GM12872 (cell line): ENCODE measurements at regions not wholly inside any gene's neighbourhood (a gene's known extent, or its start where the extent isn't known, plus 50 kb on each side); places are given as distances from the start of the nearest gene placed in this dataset.

Experiments used
- TF ChIP-seq, protein P1 (sequence below): IDR thresholded peaks from 3 replicates; pipeline ENCODE4 v1.5.1; 2011; ENCODE audit warnings: low read depth, mild to moderate bottlenecking, low read length, moderate library complexity; ENCODE audit not compliant: insufficient read depth

- TF ChIP-seq, protein P1, sequence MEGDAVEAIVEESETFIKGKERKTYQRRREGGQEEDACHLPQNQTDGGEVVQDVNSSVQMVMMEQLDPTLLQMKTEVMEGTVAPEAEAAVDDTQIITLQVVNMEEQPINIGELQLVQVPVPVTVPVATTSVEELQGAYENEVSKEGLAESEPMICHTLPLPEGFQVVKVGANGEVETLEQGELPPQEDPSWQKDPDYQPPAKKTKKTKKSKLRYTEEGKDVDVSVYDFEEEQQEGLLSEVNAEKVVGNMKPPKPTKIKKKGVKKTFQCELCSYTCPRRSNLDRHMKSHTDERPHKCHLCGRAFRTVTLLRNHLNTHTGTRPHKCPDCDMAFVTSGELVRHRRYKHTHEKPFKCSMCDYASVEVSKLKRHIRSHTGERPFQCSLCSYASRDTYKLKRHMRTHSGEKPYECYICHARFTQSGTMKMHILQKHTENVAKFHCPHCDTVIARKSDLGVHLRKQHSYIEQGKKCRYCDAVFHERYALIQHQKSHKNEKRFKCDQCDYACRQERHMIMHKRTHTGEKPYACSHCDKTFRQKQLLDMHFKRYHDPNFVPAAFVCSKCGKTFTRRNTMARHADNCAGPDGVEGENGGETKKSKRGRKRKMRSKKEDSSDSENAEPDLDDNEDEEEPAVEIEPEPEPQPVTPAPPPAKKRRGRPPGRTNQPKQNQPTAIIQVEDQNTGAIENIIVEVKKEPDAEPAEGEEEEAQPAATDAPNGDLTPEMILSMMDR, result no peak
Observed at GRCh38 chr7:22655781-22656180, 71.2 kb upstream of the IL6 start.

DNA sequence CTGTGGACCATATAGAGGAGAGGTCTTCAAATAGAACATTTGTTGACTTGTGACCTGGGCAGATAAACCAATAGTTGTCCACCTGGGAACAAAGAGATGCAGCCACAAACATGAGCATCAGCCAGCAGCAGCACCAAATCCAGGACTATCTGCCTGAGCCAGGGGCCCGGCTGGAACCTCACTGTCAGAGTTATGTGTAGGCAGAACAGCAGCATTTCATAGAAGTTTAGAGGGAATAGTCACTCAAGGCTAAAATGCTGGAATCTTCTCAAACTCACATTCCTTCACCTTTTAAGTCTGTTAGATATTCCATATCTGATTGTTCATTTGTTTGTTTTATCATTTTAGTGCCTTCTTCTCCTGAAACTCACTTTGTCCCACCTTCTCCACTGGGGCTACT lies 72.2 kb upstream of the IL6 start:
- TF ChIP-seq, protein P1, result no peak

DNA sequence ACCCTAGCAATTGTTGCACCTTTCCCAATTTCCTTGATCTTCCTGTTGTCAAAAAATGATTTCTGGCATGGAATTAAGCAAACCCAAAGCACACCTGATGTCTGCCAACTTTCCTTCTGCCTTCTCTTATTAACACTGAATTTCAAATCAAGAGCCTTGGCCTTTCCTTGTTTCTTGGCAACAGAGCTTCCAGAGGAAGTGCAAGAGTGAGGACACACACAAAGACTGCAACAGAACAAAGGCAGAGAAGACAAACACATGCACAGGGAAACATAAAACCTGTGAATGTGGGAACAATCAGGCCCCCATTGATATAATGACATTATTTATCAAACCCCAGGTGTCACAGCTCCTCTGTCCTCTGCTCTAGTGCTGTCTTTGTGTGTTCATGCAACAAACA lies 73.0 kb upstream of the IL6 start:
- TF ChIP-seq, protein P1, result no peak

DNA sequence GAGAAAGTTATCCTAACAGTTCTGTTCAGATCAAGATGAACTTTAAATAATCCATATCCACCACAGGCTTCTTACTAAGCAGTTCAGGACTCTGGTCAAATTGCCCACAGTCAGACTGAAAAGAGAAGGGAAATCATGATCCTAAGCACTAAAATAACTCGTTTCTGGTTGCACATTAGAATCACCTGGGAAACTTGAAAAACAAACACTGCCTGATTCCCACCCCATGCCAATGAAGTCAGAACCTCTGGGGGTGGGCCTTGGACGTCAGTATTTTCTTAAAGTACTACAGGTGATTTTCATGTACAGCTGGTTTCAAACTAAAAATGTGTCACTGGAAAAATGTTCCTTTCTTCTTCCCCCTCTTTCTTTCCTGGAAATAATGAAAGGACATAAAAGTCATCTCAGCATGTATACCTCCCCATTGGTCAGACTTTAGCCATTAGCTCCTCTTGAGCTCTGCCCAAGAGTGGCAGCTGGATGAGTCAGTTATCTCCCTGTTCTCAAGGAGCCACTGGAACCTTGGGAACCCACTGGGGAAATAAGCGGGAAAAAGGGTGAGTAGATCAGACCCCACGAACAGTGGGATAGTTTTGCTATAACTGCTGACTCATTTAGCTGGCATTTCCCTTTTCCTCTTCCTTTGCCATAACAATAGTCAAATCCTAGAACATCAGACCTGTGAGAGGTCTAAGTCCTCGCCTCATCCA lies 75.3 kb upstream of the IL6 start:
- TF ChIP-seq, protein P1, result no peak

- TF ChIP-seq, protein P1, result no peak
Observed at GRCh38 chr7:22651036-22651435, 76.0 kb upstream of the IL6 start.

- TF ChIP-seq, protein P1, result no peak
Observed at GRCh38 chr7:22649686-22650085, 77.3 kb upstream of the IL6 start.

DNA sequence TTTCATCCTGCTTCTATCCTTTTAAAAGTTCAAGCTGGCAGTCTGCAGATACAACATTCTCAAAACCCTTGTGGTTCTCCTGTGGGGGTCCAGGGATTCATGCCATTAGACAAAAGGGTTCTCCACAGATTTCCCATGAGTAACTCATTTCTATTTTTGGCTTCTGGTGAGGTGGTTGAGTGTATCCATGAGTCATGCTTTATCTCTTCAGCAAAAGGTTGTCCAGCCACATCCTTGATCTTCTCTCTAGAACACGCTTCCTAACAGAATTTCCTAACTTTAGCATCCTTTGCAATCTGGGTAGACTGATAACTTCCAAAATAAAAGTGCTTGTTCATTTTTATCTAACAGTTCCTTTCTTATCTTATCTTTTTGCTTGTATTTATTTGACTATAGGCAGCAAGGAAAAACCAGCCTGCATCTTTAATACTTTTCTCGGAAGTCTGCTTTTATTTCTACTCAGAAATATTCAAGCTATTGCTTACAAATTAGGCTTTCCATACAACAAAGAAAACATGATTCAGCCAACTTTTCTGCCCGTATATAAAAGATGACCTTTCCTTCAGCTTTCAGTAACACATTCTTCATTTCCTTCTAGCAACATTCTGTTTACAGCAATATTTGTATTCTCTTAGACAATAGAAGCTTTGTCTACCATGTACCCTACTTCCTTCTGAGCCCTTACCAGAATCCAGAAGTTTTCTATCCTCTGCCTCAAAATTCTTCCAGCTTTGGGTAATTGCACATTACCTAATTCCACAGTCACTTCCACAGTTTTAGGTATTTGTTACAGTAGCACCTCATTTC lies 79.3 kb upstream of the IL6 start:
- TF ChIP-seq, protein P1, result no peak
